Mononuclear cell (primary cell): ENCODE measurements at regions not wholly inside any gene's neighbourhood (a gene's known extent, or its start where the extent isn't known, plus 50 kb on each side); places are given as distances from the start of the nearest gene placed in this dataset.
"Not testable (repeated sequence)": the region's sequence is repeated elsewhere in the genome, so short reads cannot be mapped to it uniquely, and the experiment has no call there.

Experiments used
- H3K27me3 ChIP-seq: 2 replicates; pipeline ENCODE4 v1.6.0; 2011; ENCODE audit warnings: low read length, control low read depth; ENCODE audit not compliant: insufficient read depth
- H3K4me1 ChIP-seq: 2 replicates; pipeline ENCODE4 v1.5.1; 2011; ENCODE audit warnings: mild to moderate bottlenecking, low read length, control low read depth; ENCODE audit not compliant: insufficient read depth
- H3K4me3 ChIP-seq: 2 replicates; pipeline ENCODE4 v1.5.1; 2011; ENCODE audit warnings: mild to moderate bottlenecking, low read length, moderate library complexity
- H3K9me3 ChIP-seq: 2 replicates; pipeline ENCODE4 v1.5.1; 2011; ENCODE audit warnings: low read depth, mild to moderate bottlenecking, control low read depth, low read length

GRCh38 chr10:78656417-78657162 lies 412.2 kb upstream of the ZMIZ1 start:
- Histone ChIP-seq H3K4me1 (peaks cover 9% of the 10 kb centered on the region), H3K27me3 (peaks cover 2% of the 10 kb centered on the region), H3K4me3 (no peak overlapping the region), H3K9me3 (no peaks in the 10 kb centered on the region)

GRCh38 chr10:78657163-78657861 lies 411.5 kb upstream of the ZMIZ1 start:
- Histone ChIP-seq H3K4me3 (no peak overlapping the region), H3K27me3 (peaks cover 2% of the 10 kb centered on the region), H3K9me3 (no peaks in the 10 kb centered on the region), H3K4me1 (peaks cover 9% of the 10 kb centered on the region)

GRCh38 chr10:78657862-78658165 lies 411.0 kb upstream of the ZMIZ1 start:
- Histone ChIP-seq H3K9me3 (no peaks in the 10 kb centered on the region), H3K4me3 (no peak overlapping the region), H3K4me1 (peaks cover 9% of the 10 kb centered on the region), H3K27me3 (peaks cover 2% of the 10 kb centered on the region)

- Histone ChIP-seq H3K27me3 (no peaks in the 10 kb centered on the region), H3K9me3 (no peaks in the 10 kb centered on the region), H3K4me1 (peaks cover 9% of the 10 kb centered on the region), H3K4me3 (no peak overlapping the region)
These were observed 409.8 kb upstream of the ZMIZ1 start for GRCh38 chr10:78658645-78659597.

- Histone ChIP-seq H3K9me3 (no peaks in the 10 kb centered on the region), H3K4me1 (peaks cover 9% of the 10 kb centered on the region), H3K4me3 (no peak overlapping the region), H3K27me3 (no peaks in the 10 kb centered on the region)
These were observed 409.2 kb upstream of the ZMIZ1 start for GRCh38 chr10:78659598-78659967.

- no peak overlapping the region for H3K4me3 ChIP-seq
- H3K27me3 ChIP-seq = peaks cover 6% of the 10 kb centered on the region
- H3K9me3 ChIP-seq = peaks cover 5% of the 10 kb centered on the region
- H3K4me1 ChIP-seq = peaks cover 9% of the 10 kb centered on the region
These were observed 408.2 kb upstream of the ZMIZ1 start for GRCh38 chr10:78660446-78661106.

GRCh38 chr10:78663721-78664120 lies 405.0 kb upstream of the ZMIZ1 start:
- H3K4me1 ChIP-seq = peaks cover under 1% of the 10 kb centered on the region
- peaks cover 7% of the 10 kb centered on the region for H3K27me3 ChIP-seq
- H3K4me3 ChIP-seq = no peak overlapping the region
- H3K9me3 ChIP-seq = peaks cover 5% of the 10 kb centered on the region

DNA sequence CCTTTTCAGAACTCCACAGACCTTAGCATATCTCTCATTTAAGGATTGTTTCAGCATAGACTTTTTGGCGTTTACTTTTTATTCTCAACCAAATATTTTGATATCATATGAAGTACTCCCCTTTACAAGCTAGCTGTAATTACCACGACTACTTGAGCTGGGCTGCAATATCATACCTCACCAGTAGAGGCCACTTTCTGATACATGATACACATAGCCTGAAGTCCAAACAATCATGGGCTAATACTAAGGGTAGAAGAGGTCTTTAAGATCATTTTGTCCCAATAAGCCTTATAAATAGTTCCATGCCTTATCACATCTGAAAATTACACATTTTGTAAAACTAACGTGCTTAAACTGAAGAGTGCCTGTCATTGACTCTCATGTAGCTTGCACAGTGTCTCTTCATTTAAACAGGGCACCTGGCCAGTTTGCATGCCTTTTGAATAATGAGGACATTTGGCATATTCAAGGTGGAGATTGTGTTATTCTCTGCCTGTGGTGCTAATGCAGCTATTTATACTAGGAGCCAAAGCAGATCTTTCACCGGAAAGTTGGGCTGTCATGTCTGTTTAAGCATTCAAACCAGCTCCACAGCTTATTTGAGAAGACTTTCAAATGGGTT lies 403.7 kb upstream of the ZMIZ1 start:
- H3K9me3 ChIP-seq = peaks cover 5% of the 10 kb centered on the region
- H3K4me3 ChIP-seq = no peak overlapping the region
- H3K4me1 ChIP-seq = no peaks in the 10 kb centered on the region
- peaks cover 7% of the 10 kb centered on the region for H3K27me3 ChIP-seq

GRCh38 chr10:78672918-78673317 lies 395.8 kb upstream of the ZMIZ1 start:
- Histone ChIP-seq H3K4me1 (no peaks in the 10 kb centered on the region), H3K9me3 (no peaks in the 10 kb centered on the region), H3K4me3 (no peak overlapping the region), H3K27me3 (no peaks in the 10 kb centered on the region)

GRCh38 chr10:78681141-78681540 lies 387.6 kb upstream of the ZMIZ1 start:
- H3K4me3 ChIP-seq, H3K9me3 ChIP-seq, H3K4me1 ChIP-seq: not testable (repeated sequence)

DNA sequence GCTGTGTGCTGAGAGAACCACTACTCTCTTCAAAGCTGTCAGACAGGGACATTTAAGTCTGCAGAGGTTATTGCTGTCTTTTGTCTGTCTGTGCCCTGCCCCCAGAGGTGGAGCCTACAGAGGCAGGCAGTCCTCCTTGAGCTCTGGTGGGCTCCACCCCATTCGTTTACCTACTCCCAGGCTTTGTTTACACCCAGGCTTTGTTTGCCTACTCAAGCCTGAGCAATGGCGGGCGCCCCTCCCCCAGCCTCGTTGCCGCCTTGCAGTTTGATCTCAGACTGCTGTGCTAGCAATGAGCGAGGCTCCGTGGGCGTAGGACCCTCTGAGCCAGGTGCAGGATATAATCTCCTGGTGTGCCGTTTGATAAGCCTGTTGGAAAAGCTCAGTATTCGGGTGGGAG lies 386.8 kb upstream of the ZMIZ1 start:
- not testable (repeated sequence) for H3K27me3 ChIP-seq, H3K9me3 ChIP-seq, H3K4me3 ChIP-seq, H3K4me1 ChIP-seq

More at GRCh38 chr10:78681141-78681540, 387.6 kb upstream of the ZMIZ1 start:
- H3K27me3 ChIP-seq = not testable (repeated sequence)

GRCh38 chr10:78684947-78685346 lies 383.8 kb upstream of the ZMIZ1 start:
- Histone ChIP-seq H3K4me1 (no peaks in the 10 kb centered on the region), H3K27me3 (no peaks in the 10 kb centered on the region), H3K9me3 (no peaks in the 10 kb centered on the region), H3K4me3 (no peak overlapping the region)

- Histone ChIP-seq H3K27me3 (no peaks in the 10 kb centered on the region), H3K4me3 (no peak overlapping the region), H3K9me3 (no peaks in the 10 kb centered on the region), H3K4me1 (no peaks in the 10 kb centered on the region)
These were observed 383.2 kb upstream of the ZMIZ1 start for GRCh38 chr10:78685466-78686103.

DNA sequence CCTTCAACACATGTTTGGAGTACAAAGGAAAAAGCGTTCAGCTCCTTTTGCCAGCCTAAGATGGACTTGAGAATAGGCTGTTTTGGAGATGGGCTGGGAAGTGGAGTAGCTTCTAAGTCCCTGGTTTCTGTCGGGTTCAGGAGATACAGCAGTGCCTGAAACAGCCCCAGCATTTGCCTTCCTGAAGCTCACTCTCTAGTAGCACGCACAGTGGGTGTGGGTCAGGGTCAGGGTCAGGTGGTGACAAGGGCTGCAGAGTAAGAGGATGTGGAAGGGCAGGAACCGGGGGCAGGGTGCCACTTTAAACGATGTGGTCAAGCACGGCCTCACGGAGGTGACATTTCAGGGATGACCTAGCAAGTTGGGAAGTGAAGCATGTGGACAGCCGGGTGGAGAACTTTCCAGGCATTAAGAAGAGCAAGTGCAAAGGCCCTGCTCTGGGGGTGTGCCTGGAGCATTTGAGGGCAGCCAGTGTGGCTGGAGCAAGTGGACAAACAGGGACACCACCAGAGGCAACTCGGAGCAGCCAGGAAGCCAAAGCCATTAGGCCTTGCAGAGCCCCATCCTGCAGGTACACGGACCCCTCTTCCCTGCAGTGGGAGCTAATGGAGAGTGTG lies 382.2 kb upstream of the ZMIZ1 start:
- H3K9me3 ChIP-seq = no peaks in the 10 kb centered on the region
- H3K4me3 ChIP-seq = no peak overlapping the region
- H3K27me3 ChIP-seq = no peaks in the 10 kb centered on the region
- no peaks in the 10 kb centered on the region for H3K4me1 ChIP-seq
